ENCODE measurements at regions not wholly inside any gene's neighbourhood (a gene's known extent, or its start where the extent isn't known, plus 50 kb on each side); places are given as distances from the start of the nearest gene placed in this dataset.

DNA sequence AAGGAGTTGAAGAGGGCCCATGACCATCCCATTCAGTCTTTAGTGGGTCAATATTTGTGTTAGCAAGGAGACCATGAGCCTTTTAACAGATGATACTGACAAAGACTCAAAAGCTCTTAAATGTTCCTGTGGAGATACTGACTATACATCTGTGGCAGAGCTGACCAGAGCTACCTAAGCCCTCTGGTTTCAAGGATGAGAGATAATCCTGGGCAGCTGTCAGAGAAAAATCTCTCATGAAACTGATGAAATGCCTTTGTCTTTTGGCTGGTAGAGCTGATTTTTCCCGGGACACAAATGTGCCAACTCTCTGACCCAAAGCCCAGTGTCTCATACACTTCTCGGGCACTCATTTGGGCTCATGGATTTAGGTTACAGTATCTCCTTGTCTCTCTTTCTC, 100.9 kb downstream of the XCL2 start:
- TF ChIP-seq, protein P1, sequence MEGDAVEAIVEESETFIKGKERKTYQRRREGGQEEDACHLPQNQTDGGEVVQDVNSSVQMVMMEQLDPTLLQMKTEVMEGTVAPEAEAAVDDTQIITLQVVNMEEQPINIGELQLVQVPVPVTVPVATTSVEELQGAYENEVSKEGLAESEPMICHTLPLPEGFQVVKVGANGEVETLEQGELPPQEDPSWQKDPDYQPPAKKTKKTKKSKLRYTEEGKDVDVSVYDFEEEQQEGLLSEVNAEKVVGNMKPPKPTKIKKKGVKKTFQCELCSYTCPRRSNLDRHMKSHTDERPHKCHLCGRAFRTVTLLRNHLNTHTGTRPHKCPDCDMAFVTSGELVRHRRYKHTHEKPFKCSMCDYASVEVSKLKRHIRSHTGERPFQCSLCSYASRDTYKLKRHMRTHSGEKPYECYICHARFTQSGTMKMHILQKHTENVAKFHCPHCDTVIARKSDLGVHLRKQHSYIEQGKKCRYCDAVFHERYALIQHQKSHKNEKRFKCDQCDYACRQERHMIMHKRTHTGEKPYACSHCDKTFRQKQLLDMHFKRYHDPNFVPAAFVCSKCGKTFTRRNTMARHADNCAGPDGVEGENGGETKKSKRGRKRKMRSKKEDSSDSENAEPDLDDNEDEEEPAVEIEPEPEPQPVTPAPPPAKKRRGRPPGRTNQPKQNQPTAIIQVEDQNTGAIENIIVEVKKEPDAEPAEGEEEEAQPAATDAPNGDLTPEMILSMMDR (IDR thresholded peaks at IDR 0.05; ENCODE audit: poor library complexity, severe bottlenecking), result no peak
- no peak overlapping the region for H3K4me3 ChIP-seq (ENCODE audit: severe bottlenecking)
- ATAC-seq (ENCODE audit: low read depth) (no peak), DNase-seq (ENCODE audit: low spot score) (no peak)
- H3K4me1 ChIP-seq (ENCODE audit: insufficient read depth, poor library complexity, severe bottlenecking), result no peaks in the 10 kb centered on the region
- no peak overlapping the region for H3K27ac ChIP-seq (ENCODE audit: poor library complexity, severe bottlenecking)
- H3K9me3 ChIP-seq (ENCODE audit: severe bottlenecking), result no peaks in the 10 kb centered on the region
- no peaks in the 10 kb centered on the region for H3K36me3 ChIP-seq (ENCODE audit: low read depth)
- H3K27me3 ChIP-seq (ENCODE audit: insufficient read depth, poor library complexity, severe bottlenecking), result no peaks in the 10 kb centered on the region

DNA sequence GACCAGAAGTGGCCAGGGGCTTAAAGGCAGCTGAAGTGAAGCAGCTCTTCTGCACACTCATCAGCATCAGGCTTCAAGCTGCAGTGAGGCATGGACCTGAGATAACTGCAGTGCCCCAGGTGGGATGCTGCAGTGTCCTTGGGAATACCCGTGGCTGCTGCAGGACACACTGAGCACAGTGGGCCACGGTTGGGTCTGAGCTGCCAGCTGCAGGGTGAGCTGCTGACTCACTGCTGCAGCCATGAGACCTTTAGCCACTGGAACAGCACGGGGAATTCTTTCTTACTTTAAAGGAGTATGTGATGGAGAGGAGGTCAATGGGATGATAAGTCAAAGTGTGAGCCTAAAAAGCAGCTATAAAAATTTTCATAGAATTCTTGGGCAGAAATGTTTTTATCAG, 102.1 kb downstream of the XCL2 start:
- Histone ChIP-seq H3K4me3 (ENCODE audit: severe bottlenecking) (no peak overlapping the region), H3K27ac (ENCODE audit: poor library complexity, severe bottlenecking) (no peak overlapping the region), H3K27me3 (ENCODE audit: insufficient read depth, poor library complexity, severe bottlenecking) (no peaks in the 10 kb centered on the region), H3K36me3 (ENCODE audit: low read depth) (no peaks in the 10 kb centered on the region), H3K9me3 (ENCODE audit: severe bottlenecking) (no peaks in the 10 kb centered on the region), H3K4me1 (ENCODE audit: insufficient read depth, poor library complexity, severe bottlenecking) (no peaks in the 10 kb centered on the region)
- ATAC-seq (ENCODE audit: low read depth) (no peak), DNase-seq (ENCODE audit: low spot score) (no peak)
- TF ChIP-seq, protein P1 (IDR thresholded peaks at IDR 0.05; ENCODE audit: poor library complexity, severe bottlenecking), result no peak

DNA sequence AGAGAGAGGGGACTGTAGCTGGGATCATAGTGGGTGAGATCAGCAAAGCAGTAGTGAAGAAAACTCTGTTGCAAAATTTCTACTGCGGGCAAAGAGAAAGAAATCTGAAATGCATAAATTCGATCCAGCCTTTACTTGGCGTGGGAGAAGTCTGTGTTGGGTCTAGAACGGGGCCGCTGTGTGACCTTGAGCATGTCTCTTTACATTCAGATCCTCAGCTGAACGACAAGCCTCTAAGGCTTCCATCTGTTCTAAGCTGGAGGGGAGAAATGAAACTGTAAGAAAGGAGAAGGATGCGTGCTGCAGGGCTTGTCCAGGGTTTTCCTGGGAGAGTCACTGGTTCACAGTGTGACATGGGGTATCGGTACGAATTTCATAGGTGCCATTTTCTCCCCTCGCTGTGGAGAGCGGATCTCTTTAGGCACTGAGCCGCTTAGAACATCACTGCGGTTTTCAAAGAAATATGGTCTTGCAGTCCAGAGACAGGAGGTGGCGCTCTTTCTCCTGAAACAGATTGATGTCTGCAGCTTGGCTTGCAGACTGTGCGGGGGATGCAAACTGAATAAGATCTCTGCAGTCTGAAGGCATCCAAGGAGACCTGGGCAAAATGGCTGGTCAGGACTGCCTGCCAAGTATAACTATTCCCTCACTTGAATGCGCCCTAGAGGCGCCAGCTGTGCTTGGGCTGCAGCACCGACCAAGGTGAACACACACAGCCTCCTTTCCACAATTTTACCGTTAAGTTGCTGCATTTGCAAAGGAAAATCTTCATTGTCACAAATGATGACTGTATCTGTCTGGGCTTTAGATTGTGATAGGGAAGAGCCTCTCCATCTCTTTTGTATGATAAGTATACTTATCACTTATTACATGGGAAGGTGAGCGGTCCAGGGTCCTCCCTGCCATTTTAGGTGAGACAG, 104.1 kb downstream of the XCL2 start:
- no peaks in the 10 kb centered on the region for H3K9me3 ChIP-seq (ENCODE audit: severe bottlenecking)
- H3K36me3 ChIP-seq (ENCODE audit: low read depth), result no peaks in the 10 kb centered on the region
- no peak overlapping the region for H3K27ac ChIP-seq (ENCODE audit: poor library complexity, severe bottlenecking)
- DNase-seq (ENCODE audit: low spot score) (no peak), ATAC-seq (ENCODE audit: low read depth) (peak; percentile 83)
- no peaks in the 10 kb centered on the region for H3K4me1 ChIP-seq (ENCODE audit: insufficient read depth, poor library complexity, severe bottlenecking)
- TF ChIP-seq, protein P1 (IDR thresholded peaks at IDR 0.05; ENCODE audit: poor library complexity, severe bottlenecking), result peak; percentile 79
- no peak overlapping the region for H3K4me3 ChIP-seq (ENCODE audit: severe bottlenecking)
- no peaks in the 10 kb centered on the region for H3K27me3 ChIP-seq (ENCODE audit: insufficient read depth, poor library complexity, severe bottlenecking)

DNA sequence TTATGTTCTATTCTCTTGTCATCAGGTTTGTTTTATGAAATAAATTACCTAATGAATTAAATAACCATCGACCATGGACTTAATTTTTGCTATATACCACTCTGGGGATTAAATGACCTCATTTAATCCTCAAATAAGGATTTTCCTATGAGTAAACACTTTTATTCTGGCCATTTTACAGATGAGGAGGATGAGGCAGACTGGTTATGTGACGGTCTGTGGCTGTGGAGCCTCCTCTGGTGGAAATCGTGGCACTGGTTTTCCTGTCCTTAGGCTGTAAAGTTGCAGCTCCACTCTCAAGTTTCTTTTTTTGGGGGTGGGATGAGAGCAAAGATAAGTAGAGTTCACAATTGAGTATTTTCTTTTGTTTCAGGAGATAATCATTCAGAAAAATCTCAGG, 105.2 kb downstream of the XCL2 start:
- H3K36me3 ChIP-seq (ENCODE audit: low read depth), result no peaks in the 10 kb centered on the region
- H3K4me3 ChIP-seq (ENCODE audit: severe bottlenecking), result no peak overlapping the region
- TF ChIP-seq, protein P1 (IDR thresholded peaks at IDR 0.05; ENCODE audit: poor library complexity, severe bottlenecking), result no peak
- DNase-seq (ENCODE audit: low spot score) (no peak), ATAC-seq (ENCODE audit: low read depth) (no peak)
- no peaks in the 10 kb centered on the region for H3K4me1 ChIP-seq (ENCODE audit: insufficient read depth, poor library complexity, severe bottlenecking)
- no peaks in the 10 kb centered on the region for H3K9me3 ChIP-seq (ENCODE audit: severe bottlenecking)
- no peaks in the 10 kb centered on the region for H3K27me3 ChIP-seq (ENCODE audit: insufficient read depth, poor library complexity, severe bottlenecking)
- H3K27ac ChIP-seq (ENCODE audit: poor library complexity, severe bottlenecking), result no peak overlapping the region

DNA sequence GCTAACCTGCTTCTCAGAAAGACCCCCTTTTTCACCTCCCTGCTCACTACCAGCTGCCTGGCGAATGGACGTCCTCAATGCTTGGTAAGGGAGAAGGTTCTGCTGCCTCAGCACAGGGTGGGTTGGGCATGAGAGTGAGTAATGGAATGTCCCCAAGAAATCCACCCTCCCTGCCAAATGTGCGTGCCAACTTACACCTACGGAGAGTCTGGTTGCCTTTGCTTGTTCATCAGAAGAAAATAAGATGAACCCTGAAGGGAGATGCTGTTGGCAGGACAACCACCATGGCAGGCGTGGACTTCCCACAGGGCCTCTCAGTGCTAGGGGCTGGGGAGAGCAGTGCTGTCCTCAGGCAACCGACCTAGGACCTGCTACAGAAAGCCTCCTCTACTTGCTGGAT, 106.0 kb downstream of the XCL2 start:
- Histone ChIP-seq H3K4me3 (ENCODE audit: severe bottlenecking) (no peak overlapping the region), H3K9me3 (ENCODE audit: severe bottlenecking) (no peaks in the 10 kb centered on the region), H3K27ac (ENCODE audit: poor library complexity, severe bottlenecking) (no peak overlapping the region), H3K4me1 (ENCODE audit: insufficient read depth, poor library complexity, severe bottlenecking) (no peaks in the 10 kb centered on the region), H3K27me3 (ENCODE audit: insufficient read depth, poor library complexity, severe bottlenecking) (no peaks in the 10 kb centered on the region), H3K36me3 (ENCODE audit: low read depth) (no peaks in the 10 kb centered on the region)
- ATAC-seq (ENCODE audit: low read depth) (no peak), DNase-seq (ENCODE audit: low spot score) (no peak)
- TF ChIP-seq, protein P1 (IDR thresholded peaks at IDR 0.05; ENCODE audit: poor library complexity, severe bottlenecking), result no peak

Data from RWPE2 (cell line).